ENCODE measurements at regions not wholly inside any gene's neighbourhood (a gene's known extent, or its start where the extent isn't known, plus 50 kb on each side); places are given as distances from the start of the nearest gene placed in this dataset.

DNA sequence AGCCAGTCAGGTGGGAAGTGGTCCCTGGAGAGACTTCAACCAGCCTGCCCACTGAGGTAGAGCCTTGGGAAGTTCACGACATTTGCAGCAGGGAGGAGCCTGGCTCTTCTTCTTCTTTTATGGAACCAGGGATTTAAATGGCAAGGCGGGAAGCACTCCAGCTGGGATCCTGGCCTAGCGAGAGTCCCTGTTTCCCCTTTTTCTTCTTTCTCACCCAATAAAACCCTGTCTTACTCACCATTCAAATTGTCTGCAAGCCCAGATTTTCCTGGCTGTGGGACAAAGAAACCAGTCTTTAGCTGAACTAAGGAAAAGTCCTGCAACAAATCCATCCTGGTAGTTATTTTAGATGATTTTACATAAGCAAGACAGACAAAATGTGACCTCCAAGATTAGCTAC lies 503.7 kb downstream of the CDH10 start:
- no peaks in the 10 kb centered on the region for H3K9me3 ChIP-seq (ENCODE audit: insufficient read depth, low read depth, low read length)
- H2AFZ ChIP-seq (ENCODE audit: low read length), result no peak overlapping the region
- no peaks in the 10 kb centered on the region for H3K36me3 ChIP-seq (ENCODE audit: insufficient read depth, low read length)
- no peak overlapping the region for H3K4me3 ChIP-seq (ENCODE audit: low read length, poor library complexity, severe bottlenecking)
- no peaks in the 10 kb centered on the region for H3K27me3 ChIP-seq (ENCODE audit: insufficient read depth, low read length, poor library complexity, severe bottlenecking)
- H3K4me1 ChIP-seq (ENCODE audit: insufficient read depth, low read length, poor library complexity, severe bottlenecking), result no peaks in the 10 kb centered on the region
- H3K9me2 ChIP-seq (replicated peaks; ENCODE audit: low read depth, low read length), result no peaks in the 10 kb centered on the region
- H3F3A ChIP-seq (ENCODE audit: low read depth), result no peaks in the 10 kb centered on the region
- no peak overlapping the region for H3K4me2 ChIP-seq (ENCODE audit: low read depth, low read length, poor library complexity, severe bottlenecking)
- TF ChIP-seq, protein P1, sequence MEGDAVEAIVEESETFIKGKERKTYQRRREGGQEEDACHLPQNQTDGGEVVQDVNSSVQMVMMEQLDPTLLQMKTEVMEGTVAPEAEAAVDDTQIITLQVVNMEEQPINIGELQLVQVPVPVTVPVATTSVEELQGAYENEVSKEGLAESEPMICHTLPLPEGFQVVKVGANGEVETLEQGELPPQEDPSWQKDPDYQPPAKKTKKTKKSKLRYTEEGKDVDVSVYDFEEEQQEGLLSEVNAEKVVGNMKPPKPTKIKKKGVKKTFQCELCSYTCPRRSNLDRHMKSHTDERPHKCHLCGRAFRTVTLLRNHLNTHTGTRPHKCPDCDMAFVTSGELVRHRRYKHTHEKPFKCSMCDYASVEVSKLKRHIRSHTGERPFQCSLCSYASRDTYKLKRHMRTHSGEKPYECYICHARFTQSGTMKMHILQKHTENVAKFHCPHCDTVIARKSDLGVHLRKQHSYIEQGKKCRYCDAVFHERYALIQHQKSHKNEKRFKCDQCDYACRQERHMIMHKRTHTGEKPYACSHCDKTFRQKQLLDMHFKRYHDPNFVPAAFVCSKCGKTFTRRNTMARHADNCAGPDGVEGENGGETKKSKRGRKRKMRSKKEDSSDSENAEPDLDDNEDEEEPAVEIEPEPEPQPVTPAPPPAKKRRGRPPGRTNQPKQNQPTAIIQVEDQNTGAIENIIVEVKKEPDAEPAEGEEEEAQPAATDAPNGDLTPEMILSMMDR (conservative IDR thresholded peaks at IDR 0.05; ENCODE audit: low read length), result no peak
- no peak for TF ChIP-seq EZH2phosphoT487 (IDR thresholded peaks at IDR 0.05; ENCODE audit: borderline replicate concordance)
- H3K79me2 ChIP-seq (ENCODE audit: insufficient read depth, low read length), result no peaks in the 10 kb centered on the region
- no peak overlapping the region for H3K9ac ChIP-seq (ENCODE audit: low read depth, low read length, poor library complexity, severe bottlenecking)
- H4K20me1 ChIP-seq (ENCODE audit: insufficient read depth, low read length, poor library complexity, severe bottlenecking), result no peaks in the 10 kb centered on the region

DNA sequence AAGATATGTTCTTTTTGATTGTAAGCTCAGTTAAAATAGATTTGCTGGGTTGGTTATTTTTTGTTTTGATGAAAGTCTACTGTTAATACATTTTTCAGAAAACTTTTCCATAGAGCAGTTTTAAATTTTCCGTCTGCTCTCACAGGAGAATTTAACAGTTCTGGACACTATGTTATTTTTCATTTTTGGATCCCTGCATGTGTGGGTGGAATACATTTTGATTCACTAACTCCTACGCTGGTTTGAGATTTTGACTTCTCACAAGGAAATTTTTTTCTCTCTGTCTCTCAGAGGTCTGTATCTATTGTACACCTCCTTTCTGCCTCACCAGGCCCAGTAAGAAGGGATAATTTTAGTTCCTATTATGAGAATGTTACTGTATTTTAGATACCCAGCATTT lies 502.4 kb downstream of the CDH10 start:
- Histone ChIP-seq H3K79me2 (ENCODE audit: insufficient read depth, low read length) (no peaks in the 10 kb centered on the region), H4K20me1 (ENCODE audit: insufficient read depth, low read length, poor library complexity, severe bottlenecking) (no peaks in the 10 kb centered on the region), H3K9me2 (replicated peaks; ENCODE audit: low read depth, low read length) (no peaks in the 10 kb centered on the region), H3K9me3 (ENCODE audit: insufficient read depth, low read depth, low read length) (no peaks in the 10 kb centered on the region), H3K4me2 (ENCODE audit: low read depth, low read length, poor library complexity, severe bottlenecking) (no peak overlapping the region), H3F3A (ENCODE audit: low read depth) (no peaks in the 10 kb centered on the region), H3K9ac (ENCODE audit: low read depth, low read length, poor library complexity, severe bottlenecking) (no peak overlapping the region), H3K4me3 (ENCODE audit: low read length, poor library complexity, severe bottlenecking) (no peak overlapping the region), H3K4me1 (ENCODE audit: insufficient read depth, low read length, poor library complexity, severe bottlenecking) (no peaks in the 10 kb centered on the region), H3K27me3 (ENCODE audit: insufficient read depth, low read length, poor library complexity, severe bottlenecking) (no peaks in the 10 kb centered on the region), H2AFZ (ENCODE audit: low read length) (no peak overlapping the region), H3K36me3 (ENCODE audit: insufficient read depth, low read length) (no peaks in the 10 kb centered on the region)
- TF ChIP-seq EZH2phosphoT487 (IDR thresholded peaks at IDR 0.05; ENCODE audit: borderline replicate concordance), result no peak
- TF ChIP-seq, protein P1 (conservative IDR thresholded peaks at IDR 0.05; ENCODE audit: low read length), result no peak

DNA sequence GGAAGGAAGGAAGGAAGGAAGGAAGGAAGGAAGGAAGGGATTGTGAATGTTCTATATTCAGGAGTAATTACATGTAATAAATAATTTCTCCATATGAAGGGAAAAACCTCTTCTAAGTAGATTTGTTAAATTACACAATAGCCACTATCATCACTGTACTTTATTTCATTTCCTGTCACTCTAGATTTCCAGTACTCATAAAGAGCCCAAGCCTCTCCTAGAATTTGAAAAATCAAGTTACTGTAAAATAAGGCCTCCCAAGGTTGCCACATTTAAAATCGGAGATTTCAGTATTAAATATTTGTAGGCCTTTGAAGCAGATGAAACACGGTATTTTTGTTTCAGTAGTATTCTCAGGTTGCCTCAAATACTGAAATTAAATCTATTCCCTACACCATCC lies 499.0 kb downstream of the CDH10 start:
- no peaks in the 10 kb centered on the region for H3K27me3 ChIP-seq (ENCODE audit: insufficient read depth, low read length, poor library complexity, severe bottlenecking)
- no peak overlapping the region for H3K4me3 ChIP-seq (ENCODE audit: low read length, poor library complexity, severe bottlenecking)

More for the DNA sequence above, 499.0 kb downstream of the CDH10 start:
- no peaks in the 10 kb centered on the region for H3K36me3 ChIP-seq (ENCODE audit: insufficient read depth, low read length)
- H3K9me3 ChIP-seq (ENCODE audit: insufficient read depth, low read depth, low read length), result no peaks in the 10 kb centered on the region
- TF ChIP-seq EZH2phosphoT487 (IDR thresholded peaks at IDR 0.05; ENCODE audit: borderline replicate concordance), result no peak
- TF ChIP-seq, protein P1 (conservative IDR thresholded peaks at IDR 0.05; ENCODE audit: low read length), result no peak
- no peaks in the 10 kb centered on the region for H3K4me1 ChIP-seq (ENCODE audit: insufficient read depth, low read length, poor library complexity, severe bottlenecking)
- H4K20me1 ChIP-seq (ENCODE audit: insufficient read depth, low read length, poor library complexity, severe bottlenecking), result no peaks in the 10 kb centered on the region
- H3K4me2 ChIP-seq (ENCODE audit: low read depth, low read length, poor library complexity, severe bottlenecking), result no peak overlapping the region
- H3K79me2 ChIP-seq (ENCODE audit: insufficient read depth, low read length), result no peaks in the 10 kb centered on the region
- no peak overlapping the region for H2AFZ ChIP-seq (ENCODE audit: low read length)
- H3F3A ChIP-seq (ENCODE audit: low read depth), result no peaks in the 10 kb centered on the region
- H3K9ac ChIP-seq (ENCODE audit: low read depth, low read length, poor library complexity, severe bottlenecking), result no peak overlapping the region
- H3K9me2 ChIP-seq (replicated peaks; ENCODE audit: low read depth, low read length), result no peaks in the 10 kb centered on the region

Data from Loucy (cell line).